HG02970 (cell line): ENCODE measurements at regions not wholly inside any gene's neighbourhood (a gene's known extent, or its start where the extent isn't known, plus 50 kb on each side); places are given as distances from the start of the nearest gene placed in this dataset.

Experiments
- ATAC-seq: cut with Tn5 transposase; IDR thresholded peaks from one replicate; pipeline ENCODE4 v1.9.1; 2021; ENCODE audit warnings: mild to moderate bottlenecking, moderate library complexity, moderate number of reproducible peaks; ENCODE audit not compliant: unreplicated experiment, low FRiP score

DNA sequence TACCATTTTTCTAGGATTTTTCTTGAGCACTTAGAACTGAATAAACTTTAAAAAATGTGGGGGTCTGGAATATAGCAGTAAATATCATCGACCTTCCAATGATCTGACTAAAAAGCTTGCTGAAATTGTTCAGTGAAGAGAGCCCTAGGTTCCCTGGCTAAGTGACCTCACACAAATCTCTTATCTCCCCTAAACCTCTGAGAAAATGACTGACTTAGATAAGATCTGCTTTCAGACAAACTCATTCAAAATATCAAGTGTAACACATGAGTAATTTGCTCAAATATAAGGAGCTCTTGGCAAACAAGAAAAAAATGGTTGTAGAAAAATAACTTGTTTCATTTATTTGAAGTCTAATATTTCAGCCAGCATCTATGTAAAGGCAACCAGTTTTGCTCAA lies 441.7 kb upstream of the SLIT2 start:
- no peak for ATAC-seq

DNA sequence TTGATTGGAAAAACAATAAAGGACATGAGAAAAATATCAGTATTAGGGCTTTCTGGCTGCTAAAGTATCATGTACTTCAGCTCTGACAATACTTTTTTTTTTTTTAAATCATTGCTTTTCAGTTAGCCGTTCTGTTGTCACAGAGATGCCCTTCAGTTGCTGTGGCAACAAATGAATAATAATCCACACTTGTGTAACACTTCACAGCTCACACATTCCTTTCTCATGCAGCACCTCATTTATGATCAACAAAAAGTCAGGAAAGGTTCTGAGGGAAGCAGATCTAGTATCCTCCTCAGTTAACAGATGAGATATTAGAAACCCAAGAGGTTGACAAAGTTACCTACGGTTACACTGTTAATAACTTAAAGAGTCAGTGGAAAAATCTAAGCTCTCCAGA lies 444.2 kb upstream of the SLIT2 start:
- ATAC-seq: no peak

DNA sequence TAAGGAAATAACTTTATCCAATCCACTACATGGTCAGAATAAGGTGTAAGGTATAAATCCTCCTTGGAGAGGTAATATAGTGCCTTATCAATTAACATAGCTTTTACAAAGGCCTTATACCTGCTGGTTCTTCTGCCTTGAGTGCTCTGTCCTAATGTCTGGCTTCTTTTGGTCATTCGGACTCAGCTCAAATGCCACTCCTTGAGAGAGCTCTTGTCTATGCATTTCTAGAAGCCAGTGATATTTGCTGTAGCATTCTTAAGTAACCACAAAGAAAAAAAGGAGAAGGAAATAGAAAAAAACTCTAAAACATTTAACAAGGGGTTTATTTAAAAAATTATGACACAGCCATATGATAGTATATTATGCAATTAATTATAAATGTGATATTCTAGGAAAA lies 444.8 kb upstream of the SLIT2 start:
- ATAC-seq: no peak

DNA sequence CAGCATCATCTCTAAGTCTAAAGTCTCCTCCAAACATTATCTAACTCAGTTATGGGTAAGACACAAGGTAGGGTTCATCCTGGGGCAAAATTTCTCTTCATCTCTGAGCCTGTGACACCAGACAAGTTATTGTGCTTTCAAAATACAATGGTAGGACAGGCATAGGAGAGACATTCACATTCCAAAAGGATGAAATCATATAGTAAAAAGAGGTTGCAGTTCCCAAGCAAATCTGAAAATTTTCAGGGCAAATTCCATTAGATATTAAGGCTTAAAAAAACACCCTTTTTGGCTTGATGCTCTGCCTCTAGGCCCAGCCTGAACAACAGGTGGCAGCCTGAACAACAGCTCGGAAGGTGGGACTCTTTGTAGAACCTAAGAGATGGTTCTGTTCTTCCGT lies 448.3 kb upstream of the SLIT2 start:
- no peak for ATAC-seq

DNA sequence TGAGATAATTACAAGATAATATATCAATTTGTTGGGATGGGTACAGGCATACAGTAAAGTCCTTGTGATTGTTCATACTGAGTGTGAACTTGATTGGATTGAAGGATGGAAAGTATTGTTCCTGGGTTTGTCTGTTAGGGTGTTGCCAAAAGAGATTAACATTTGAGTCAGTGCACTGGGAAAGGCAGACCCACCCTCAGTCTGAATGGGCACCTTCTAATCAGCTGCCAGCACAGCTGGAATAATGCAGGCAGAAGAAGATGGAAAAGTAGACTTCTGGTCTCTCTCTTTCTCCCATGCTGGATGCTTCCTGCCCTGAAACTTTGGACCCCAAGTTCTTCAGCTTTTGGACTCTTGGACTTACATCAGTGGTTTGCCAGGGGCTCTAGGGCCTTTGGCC lies 457.9 kb upstream of the SLIT2 start:
- no peak for ATAC-seq

DNA sequence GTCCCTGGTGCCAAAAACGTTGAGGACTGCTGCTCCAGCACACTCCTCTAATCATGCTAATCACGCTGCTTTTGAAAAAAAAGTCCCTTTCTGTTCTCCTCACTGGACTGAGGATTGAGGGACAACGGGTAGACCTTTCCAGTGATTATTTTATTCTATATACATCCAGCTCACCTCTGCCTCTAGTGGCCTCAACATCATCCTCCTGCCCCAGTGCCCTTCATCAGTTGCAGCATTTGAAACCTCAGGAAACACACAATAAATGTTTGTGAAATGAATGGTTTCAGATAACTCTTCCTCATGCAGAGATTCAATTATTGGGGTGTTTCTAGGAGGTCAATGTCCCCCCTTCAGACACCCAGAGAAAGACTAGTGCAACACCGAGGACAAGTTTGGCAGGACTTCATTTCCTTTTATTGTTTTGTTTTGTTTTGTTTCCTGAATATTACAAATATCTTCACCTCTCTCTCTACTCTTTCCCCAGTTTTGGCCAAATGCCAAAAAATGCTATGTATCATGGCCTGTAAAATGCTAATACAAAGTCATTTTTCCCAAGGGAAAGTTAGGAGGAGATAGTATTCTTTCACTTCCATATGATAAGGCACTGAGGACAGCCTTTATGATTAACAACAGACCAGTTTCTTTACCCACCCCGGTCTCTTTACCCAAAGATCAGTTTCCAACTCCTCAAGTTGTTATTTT lies 460.1 kb upstream of the SLIT2 start:
- ATAC-seq: no peak

GRCh38 chr4:19786616-19787015 lies 465.1 kb upstream of the SLIT2 start:
- ATAC-seq: no peak

- ATAC-seq: no peak
Observed at GRCh38 chr4:19783667-19784223, 468.0 kb upstream of the SLIT2 start.

- no peak for ATAC-seq
Observed at GRCh38 chr4:19780871-19781270, 470.8 kb upstream of the SLIT2 start.

DNA sequence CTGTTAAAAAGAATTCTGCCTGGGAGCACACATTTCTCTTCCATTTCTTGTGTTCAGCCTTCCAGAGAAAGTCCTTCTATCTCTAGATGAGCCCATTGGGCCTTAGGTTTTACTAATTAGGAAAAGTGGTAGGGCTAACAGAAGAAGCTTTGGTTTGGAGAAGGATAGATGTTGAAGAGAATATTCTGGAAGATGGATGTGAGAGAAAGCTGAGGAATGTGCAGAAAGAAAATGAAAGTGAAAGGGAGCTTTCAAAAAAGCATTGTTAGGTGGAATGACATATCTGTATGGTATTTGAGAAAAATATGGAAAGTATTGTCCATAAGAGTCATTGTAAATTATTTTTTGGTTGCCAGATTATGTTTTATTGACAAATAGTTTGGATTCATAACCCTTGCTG lies 474.8 kb upstream of the SLIT2 start:
- ATAC-seq: no peak

DNA sequence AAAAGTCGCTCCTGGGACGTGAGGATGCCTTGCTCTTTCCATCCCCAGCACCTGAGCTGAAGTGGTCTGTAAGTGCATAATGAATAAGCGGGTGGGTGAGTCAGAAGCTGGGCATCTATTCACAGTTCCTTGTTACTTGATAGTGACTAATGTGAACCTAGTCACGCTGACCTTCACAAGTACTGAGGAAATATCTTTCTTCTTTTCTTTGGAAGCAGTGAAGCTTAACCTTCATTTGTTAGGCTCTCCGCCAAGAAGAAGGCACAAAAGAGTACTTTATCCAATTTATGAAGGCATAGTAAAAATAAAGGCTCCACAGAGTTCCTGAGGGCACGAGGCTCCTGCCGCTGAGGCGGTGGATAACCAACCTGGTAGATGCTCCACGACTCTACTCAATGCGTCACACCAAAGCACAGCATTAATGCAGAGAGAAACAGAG lies 475.7 kb upstream of the SLIT2 start:
- ATAC-seq: no peak

GRCh38 chr4:19774690-19775256 lies 476.9 kb upstream of the SLIT2 start:
- ATAC-seq: no peak

- ATAC-seq: no peak
Observed at GRCh38 chr4:19772581-19772980, 479.1 kb upstream of the SLIT2 start.

GRCh38 chr4:19756661-19757060 lies 495.0 kb upstream of the SLIT2 start:
- ATAC-seq: no peak

DNA sequence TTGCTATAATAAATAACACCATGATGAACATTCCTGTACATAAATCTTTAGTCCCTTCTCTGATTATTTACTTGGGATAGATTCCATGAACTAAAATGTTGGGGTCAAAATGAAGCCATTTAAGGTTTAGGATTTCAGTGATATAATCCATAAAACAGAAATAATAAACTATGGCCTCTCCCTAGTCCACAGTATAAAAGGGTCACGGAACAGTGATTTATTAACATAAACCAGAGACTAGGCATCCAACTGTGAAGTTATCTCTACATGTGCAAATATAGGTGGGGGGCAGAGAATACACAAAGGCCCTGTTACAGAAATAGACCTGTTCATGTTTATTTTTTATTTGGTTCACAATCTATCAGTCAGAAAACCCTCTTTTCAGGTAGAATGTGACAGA lies 499.1 kb upstream of the SLIT2 start:
- no peak for ATAC-seq

- ATAC-seq: no peak
Observed at GRCh38 chr4:19748519-19749479, 502.9 kb upstream of the SLIT2 start.

GRCh38 chr4:19746377-19746776 lies 505.3 kb upstream of the SLIT2 start:
- ATAC-seq: no peak

- no peak for ATAC-seq
Observed at GRCh38 chr4:19743115-19743638, 508.5 kb upstream of the SLIT2 start.

DNA sequence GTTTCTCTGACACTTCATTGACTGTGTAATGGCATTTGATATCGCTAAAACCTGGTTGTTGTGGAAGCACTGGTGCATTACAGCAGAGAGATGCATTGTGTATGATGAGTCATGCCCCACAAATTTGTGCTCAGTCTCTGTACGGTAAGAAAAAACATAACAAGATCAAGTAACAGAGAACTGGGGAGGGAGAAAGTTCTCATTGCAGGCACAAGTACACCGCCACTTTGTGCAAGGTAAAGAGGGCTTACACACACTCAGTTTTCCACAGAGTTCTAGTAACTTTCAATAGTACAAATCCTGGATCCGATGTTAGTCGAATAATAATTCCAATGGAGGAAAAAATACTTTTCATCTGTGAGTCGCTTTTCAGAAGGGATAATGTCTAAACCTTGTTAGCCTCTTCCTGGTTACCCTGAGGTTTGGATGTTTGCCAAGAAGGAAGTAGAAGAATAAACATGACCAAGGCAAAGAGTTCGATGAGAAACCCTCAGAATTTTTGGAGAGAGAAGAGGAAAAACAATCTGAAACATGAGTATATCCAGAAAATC lies 512.5 kb upstream of the SLIT2 start:
- no peak for ATAC-seq

GRCh38 chr4:19736968-19737756 lies 514.5 kb upstream of the SLIT2 start:
- no peak for ATAC-seq
